ENCODE measurements at regions not wholly inside any gene's neighbourhood (a gene's known extent, or its start where the extent isn't known, plus 50 kb on each side); places are given as distances from the start of the nearest gene placed in this dataset.

GRCh38 chr5:124651663-124652513 is 94.6 kb downstream of the ZNF608 start (continued):
- peak; percentile 98 for TF ChIP-seq POLR2AphosphoS5 (IDR thresholded peaks at IDR 0.05; ENCODE audit: control insufficient read depth, insufficient read depth, low read depth, low read length)
- peak; percentile 95 for TF ChIP-seq L3MBTL2 (IDR thresholded peaks at IDR 0.05)
- peak; percentile 90 for TF ChIP-seq EGR1 (conservative IDR thresholded peaks at IDR 0.05)
- TF ChIP-seq ZNF766 (CRISPR knock-in tag; conservative IDR thresholded peaks at IDR 0.05), result peak; percentile 92
- no peak for TF ChIP-seq ZNF449 (CRISPR knock-in tag; IDR thresholded peaks at IDR 0.05)
- 0 out of 4 replicates have a peak, but pooled peaks of 1 of the 2 experiments have one; percentile 25 for TF ChIP-seq SRF (CRISPR knock-in tag; IDR thresholded peaks at IDR 0.05)
- no peak for TF ChIP-seq ZNF830 (CRISPR knock-in tag; IDR thresholded peaks at IDR 0.05)
- TF ChIP-seq FOXO4 (CRISPR knock-in tag; IDR thresholded peaks at IDR 0.05), result no peak
- TF ChIP-seq, protein P1, sequence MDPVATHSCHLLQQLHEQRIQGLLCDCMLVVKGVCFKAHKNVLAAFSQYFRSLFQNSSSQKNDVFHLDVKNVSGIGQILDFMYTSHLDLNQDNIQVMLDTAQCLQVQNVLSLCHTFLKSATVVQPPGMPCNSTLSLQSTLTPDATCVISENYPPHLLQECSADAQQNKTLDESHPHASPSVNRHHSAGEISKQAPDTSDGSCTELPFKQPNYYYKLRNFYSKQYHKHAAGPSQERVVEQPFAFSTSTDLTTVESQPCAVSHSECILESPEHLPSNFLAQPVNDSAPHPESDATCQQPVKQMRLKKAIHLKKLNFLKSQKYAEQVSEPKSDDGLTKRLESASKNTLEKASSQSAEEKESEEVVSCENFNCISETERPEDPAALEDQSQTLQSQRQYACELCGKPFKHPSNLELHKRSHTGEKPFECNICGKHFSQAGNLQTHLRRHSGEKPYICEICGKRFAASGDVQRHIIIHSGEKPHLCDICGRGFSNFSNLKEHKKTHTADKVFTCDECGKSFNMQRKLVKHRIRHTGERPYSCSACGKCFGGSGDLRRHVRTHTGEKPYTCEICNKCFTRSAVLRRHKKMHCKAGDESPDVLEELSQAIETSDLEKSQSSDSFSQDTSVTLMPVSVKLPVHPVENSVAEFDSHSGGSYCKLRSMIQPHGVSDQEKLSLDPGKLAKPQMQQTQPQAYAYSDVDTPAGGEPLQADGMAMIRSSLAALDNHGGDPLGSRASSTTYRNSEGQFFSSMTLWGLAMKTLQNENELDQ (CRISPR knock-in tag; IDR thresholded peaks at IDR 0.05; ENCODE audit: borderline replicate concordance), result no peak
- TF ChIP-seq RHOXF2B (CRISPR knock-in tag; conservative IDR thresholded peaks at IDR 0.05), result no peak
- TF ChIP-seq PREB (CRISPR knock-in tag; IDR thresholded peaks at IDR 0.05), result no peak
- peak; percentile 99 for TF ChIP-seq CBFA2T3 (IDR thresholded peaks at IDR 0.05)
- TF ChIP-seq SRSF9 (IDR thresholded peaks at IDR 0.05; ENCODE audit: borderline replicate concordance, low read depth, low read length), result no peak
- no peak for TF ChIP-seq HNRNPUL1 (IDR thresholded peaks at IDR 0.05; ENCODE audit: low read length)
- TF ChIP-seq RBM22 (IDR thresholded peaks at IDR 0.05; ENCODE audit: low read depth, low read length, poor library complexity, severe bottlenecking), result no peak
- TF ChIP-seq ZNF311 (CRISPR knock-in tag; IDR thresholded peaks at IDR 0.05), result no peak
- TF ChIP-seq ZNF778 (CRISPR knock-in tag; IDR thresholded peaks at IDR 0.05), result no peak

All from K562 (cell line).